ENCODE measurements at regions not wholly inside any gene's neighbourhood (a gene's known extent, or its start where the extent isn't known, plus 50 kb on each side); places are given as distances from the start of the nearest gene placed in this dataset.
A peak's percentile ranks its signal among the peaks of the same experiment; 100 is the strongest.
"Not testable (repeated sequence)": the region's sequence is repeated elsewhere in the genome, so short reads cannot be mapped to it uniquely, and the experiment has no call there.

DNA sequence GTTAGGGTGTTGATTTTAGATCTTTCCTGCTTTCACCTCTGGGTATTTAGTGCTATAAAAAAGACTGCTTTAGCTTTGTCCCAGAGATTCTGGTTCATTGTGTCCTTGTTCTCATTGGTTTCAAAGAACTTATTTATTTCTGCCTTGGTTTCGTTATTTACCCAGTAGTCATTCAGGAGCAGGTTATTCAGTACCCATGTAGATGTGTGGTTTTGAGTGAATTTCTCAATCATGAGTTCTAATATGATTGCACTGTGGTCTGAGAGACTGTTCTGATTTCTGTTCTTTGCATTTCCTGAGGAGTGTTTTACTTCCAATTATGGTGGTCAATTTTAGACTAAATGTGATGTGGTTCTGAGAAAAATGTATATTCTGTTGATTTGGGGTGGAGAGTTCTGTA lies 167.1 kb upstream of the KYNU start:
- TF ChIP-seq, protein P1, sequence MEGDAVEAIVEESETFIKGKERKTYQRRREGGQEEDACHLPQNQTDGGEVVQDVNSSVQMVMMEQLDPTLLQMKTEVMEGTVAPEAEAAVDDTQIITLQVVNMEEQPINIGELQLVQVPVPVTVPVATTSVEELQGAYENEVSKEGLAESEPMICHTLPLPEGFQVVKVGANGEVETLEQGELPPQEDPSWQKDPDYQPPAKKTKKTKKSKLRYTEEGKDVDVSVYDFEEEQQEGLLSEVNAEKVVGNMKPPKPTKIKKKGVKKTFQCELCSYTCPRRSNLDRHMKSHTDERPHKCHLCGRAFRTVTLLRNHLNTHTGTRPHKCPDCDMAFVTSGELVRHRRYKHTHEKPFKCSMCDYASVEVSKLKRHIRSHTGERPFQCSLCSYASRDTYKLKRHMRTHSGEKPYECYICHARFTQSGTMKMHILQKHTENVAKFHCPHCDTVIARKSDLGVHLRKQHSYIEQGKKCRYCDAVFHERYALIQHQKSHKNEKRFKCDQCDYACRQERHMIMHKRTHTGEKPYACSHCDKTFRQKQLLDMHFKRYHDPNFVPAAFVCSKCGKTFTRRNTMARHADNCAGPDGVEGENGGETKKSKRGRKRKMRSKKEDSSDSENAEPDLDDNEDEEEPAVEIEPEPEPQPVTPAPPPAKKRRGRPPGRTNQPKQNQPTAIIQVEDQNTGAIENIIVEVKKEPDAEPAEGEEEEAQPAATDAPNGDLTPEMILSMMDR (IDR thresholded peaks at IDR 0.05; ENCODE audit: insufficient read depth in 1 of 2, low read depth in 1 of 2, low read length in 1 of 2, severe bottlenecking in 1 of 2, unreplicated experiment in 1 of 2) = no peak
- no peaks in the 10 kb centered on the region for H3K9me3 ChIP-seq
- DNase-seq = no peak
- POLR2A ChIA-PET = no interaction called here
- H3K9me3 Mint-ChIP-seq (ENCODE audit: unreplicated experiment) = no peaks in the 10 kb centered on the region
- intact Hi-C loops (cut with micrococcal nuclease; ENCODE audit: unreplicated experiment) = no loop called here
- peaks cover 7% of the 10 kb centered on the region for H3K4me1 Mint-ChIP-seq (ENCODE audit: low read depth, unreplicated experiment)
- no peak overlapping the region for H3K27ac Mint-ChIP-seq (ENCODE audit: unreplicated experiment)
- H3K4me3 ChIP-seq (ENCODE audit: low read depth, low read length) = no peak overlapping the region
- no peaks in the 10 kb centered on the region for H3K27me3 ChIP-seq (replicated peaks; ENCODE audit: control insufficient read depth, insufficient read depth, low read length)
- H3K27me3 Mint-ChIP-seq (ENCODE audit: insufficient read depth, unreplicated experiment) = no peaks in the 10 kb centered on the region
- no peaks in the 10 kb centered on the region for H3K36me3 Mint-ChIP-seq (ENCODE audit: insufficient read depth, unreplicated experiment)
- CTCF ChIA-PET = no interaction called here
- BruUV-seq (replicated peaks) = no TSS peak
- H3K4me3 Mint-ChIP-seq (ENCODE audit: unreplicated experiment) = no peak overlapping the region
- H3K36me3 ChIP-seq (ENCODE audit: control insufficient read depth, insufficient read depth, low read length) = no peaks in the 10 kb centered on the region
- no peaks in the 10 kb centered on the region for H3K4me1 ChIP-seq

DNA sequence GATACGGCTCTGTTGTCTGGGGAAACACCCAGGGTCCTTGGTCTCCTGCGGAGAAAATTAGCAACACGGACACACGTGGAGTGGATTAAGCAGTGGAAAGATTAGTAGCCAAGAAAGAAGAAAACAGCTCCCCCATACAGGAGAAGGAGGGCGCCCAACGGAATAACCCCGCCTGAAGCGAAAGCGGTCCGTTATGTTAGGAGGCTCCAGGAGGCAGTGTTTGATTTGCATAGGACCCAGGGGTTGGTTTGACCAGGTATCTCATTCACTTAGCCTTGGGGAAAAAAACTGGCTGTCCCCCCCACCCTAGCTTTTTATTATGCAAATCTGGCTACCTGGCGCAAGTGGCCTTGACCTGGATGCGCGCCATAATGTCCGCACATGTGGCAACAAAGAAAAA lies 170.1 kb upstream of the KYNU start:
- Histone ChIP-seq H3K4me3 (ENCODE audit: low read depth, low read length) (no peak overlapping the region), H3K36me3 (ENCODE audit: control insufficient read depth, insufficient read depth, low read length) (no peaks in the 10 kb centered on the region), H3K9me3 (no peaks in the 10 kb centered on the region), H3K27me3 (replicated peaks; ENCODE audit: control insufficient read depth, insufficient read depth, low read length) (no peaks in the 10 kb centered on the region), H3K4me1 (no peaks in the 10 kb centered on the region)
- Mint-ChIP-seq H3K4me1 (ENCODE audit: low read depth, unreplicated experiment) (peaks cover 7% of the 10 kb centered on the region), H3K27ac (ENCODE audit: unreplicated experiment) (no peak overlapping the region), H3K27me3 (ENCODE audit: insufficient read depth, unreplicated experiment) (no peaks in the 10 kb centered on the region), H3K36me3 (ENCODE audit: insufficient read depth, unreplicated experiment) (no peaks in the 10 kb centered on the region), H3K9me3 (ENCODE audit: unreplicated experiment) (no peaks in the 10 kb centered on the region), H3K4me3 (ENCODE audit: unreplicated experiment) (no peak overlapping the region)
- intact Hi-C loops (cut with micrococcal nuclease; ENCODE audit: unreplicated experiment) = no loop called here
- ChIA-PET POLR2A (no interaction called here), CTCF (no interaction called here)
- no TSS peak for BruUV-seq (replicated peaks)
- no peak for DNase-seq
- TF ChIP-seq, protein P1 (IDR thresholded peaks at IDR 0.05; ENCODE audit: insufficient read depth in 1 of 2, low read depth in 1 of 2, low read length in 1 of 2, severe bottlenecking in 1 of 2, unreplicated experiment in 1 of 2) = no peak

- H3K27ac Mint-ChIP-seq (ENCODE audit: unreplicated experiment); POLR2A ChIA-PET; H3K27me3 ChIP-seq (replicated peaks; ENCODE audit: control insufficient read depth, insufficient read depth, low read length); intact Hi-C loops (cut with micrococcal nuclease; ENCODE audit: unreplicated experiment); H3K9me3 Mint-ChIP-seq (ENCODE audit: unreplicated experiment); H3K4me3 Mint-ChIP-seq (ENCODE audit: unreplicated experiment); H3K9me3 ChIP-seq; DNase-seq; CTCF ChIA-PET; BruUV-seq (replicated peaks); H3K4me3 ChIP-seq (ENCODE audit: low read depth, low read length); H3K27me3 Mint-ChIP-seq (ENCODE audit: insufficient read depth, unreplicated experiment); H3K36me3 ChIP-seq (ENCODE audit: control insufficient read depth, insufficient read depth, low read length); H3K4me1 ChIP-seq; H3K4me1 Mint-ChIP-seq (ENCODE audit: low read depth, unreplicated experiment); H3K36me3 Mint-ChIP-seq (ENCODE audit: insufficient read depth, unreplicated experiment): not testable (repeated sequence)
Measured at GRCh38 chr2:142702397-142702796, 175.1 kb upstream of the KYNU start.

- H3K4me3 ChIP-seq (ENCODE audit: low read depth, low read length); H3K27me3 Mint-ChIP-seq (ENCODE audit: insufficient read depth, unreplicated experiment); POLR2A ChIA-PET; CTCF ChIA-PET; H3K36me3 Mint-ChIP-seq (ENCODE audit: insufficient read depth, unreplicated experiment); H3K36me3 ChIP-seq (ENCODE audit: control insufficient read depth, insufficient read depth, low read length); H3K9me3 ChIP-seq; BruUV-seq (replicated peaks); H3K27me3 ChIP-seq (replicated peaks; ENCODE audit: control insufficient read depth, insufficient read depth, low read length); H3K9me3 Mint-ChIP-seq (ENCODE audit: unreplicated experiment): not testable (repeated sequence)
- Mint-ChIP-seq H3K27ac (ENCODE audit: unreplicated experiment) (peak overlapping the region; percentile 55), H3K4me3 (ENCODE audit: unreplicated experiment) (peak overlapping the region; percentile 59), H3K4me1 (ENCODE audit: low read depth, unreplicated experiment) (peaks cover 21% of the 10 kb centered on the region)
- intact Hi-C loops (cut with micrococcal nuclease; ENCODE audit: unreplicated experiment) = loop anchor here (1.0 kb wide), 1 partner anchor 285 kb away; no protein-coding TSS in a partner anchor
- peaks cover 45% of the 10 kb centered on the region for H3K4me1 ChIP-seq
- peak; percentile 10 to 50 for DNase-seq
Measured at GRCh38 chr2:142695350-142696257, 181.9 kb upstream of the KYNU start.

All from Caco-2 (cell line).